ENCODE measurements at regions not wholly inside any gene's neighbourhood (a gene's known extent, or its start where the extent isn't known, plus 50 kb on each side); places are given as distances from the start of the nearest gene placed in this dataset.

GRCh38 chr4:11773798-11774197 is 345.1 kb upstream of the HS3ST1 start:
- no peak for TF ChIP-seq ZBTB1 (tag by site-specific recombination; IDR thresholded peaks at IDR 0.05)
- no peak for TF ChIP-seq ZNF266 (tag by site-specific recombination; IDR thresholded peaks at IDR 0.05; ENCODE audit: low read depth)
- TF ChIP-seq CTCF (tag by site-specific recombination; IDR thresholded peaks at IDR 0.05), result no peak
- no peak for TF ChIP-seq PRDM1 (tag by site-specific recombination; IDR thresholded peaks at IDR 0.05)
- no peak for TF ChIP-seq ZBTB7A (tag by site-specific recombination; IDR thresholded peaks at IDR 0.05; ENCODE audit: low read depth)
